Activated naive CD4-positive, alpha-beta T cell treated with anti-CD3 and anti-CD28 coated beads, Interleukin-2, amount 10 ng/mL, durations not matched to agents 7 days and 5 days (primary cell): ENCODE measurements at regions not wholly inside any gene's neighbourhood (a gene's known extent, or its start where the extent isn't known, plus 50 kb on each side); places are given as distances from the start of the nearest gene placed in this dataset.
"Not testable (repeated sequence)": the region's sequence is repeated elsewhere in the genome, so short reads cannot be mapped to it uniquely, and the experiment has no call there.

Experiments used
- CTCF ChIA-PET: fragments of 350-600 bp; sonication (Branson Sonifier 250); formaldehyde crosslinking; loops from one replicate; lab custom pipeline; 2021; ENCODE audit warnings: antibody characterized with exemption; lab: Charles Lee
- DNase-seq: peaks from one replicate; pipeline ENCODE4 v3.0.0-alpha.2; 2020
- H3K27ac Mint-ChIP-seq: one replicate; pipeline ENCODE4 v1.8.0; 2021; ENCODE audit warnings: mild to moderate bottlenecking, moderate library complexity, mixed read lengths
- H3K27me3 Mint-ChIP-seq: one replicate; pipeline ENCODE4 v1.8.0; 2021; ENCODE audit warnings: mild to moderate bottlenecking, mixed read lengths
- H3K36me3 Mint-ChIP-seq: one replicate; pipeline ENCODE4 v1.8.0; 2021; ENCODE audit warnings: mixed read lengths
- H3K4me1 Mint-ChIP-seq: one replicate; pipeline ENCODE4 v1.8.0; 2021; ENCODE audit warnings: mixed read lengths
- H3K4me3 Mint-ChIP-seq: one replicate; pipeline ENCODE4 v1.8.0; 2021; ENCODE audit warnings: mild to moderate bottlenecking, moderate library complexity, mixed read lengths
- H3K9me3 Mint-ChIP-seq: one replicate; pipeline ENCODE4 v1.8.0; 2021; ENCODE audit warnings: mixed read lengths

DNA sequence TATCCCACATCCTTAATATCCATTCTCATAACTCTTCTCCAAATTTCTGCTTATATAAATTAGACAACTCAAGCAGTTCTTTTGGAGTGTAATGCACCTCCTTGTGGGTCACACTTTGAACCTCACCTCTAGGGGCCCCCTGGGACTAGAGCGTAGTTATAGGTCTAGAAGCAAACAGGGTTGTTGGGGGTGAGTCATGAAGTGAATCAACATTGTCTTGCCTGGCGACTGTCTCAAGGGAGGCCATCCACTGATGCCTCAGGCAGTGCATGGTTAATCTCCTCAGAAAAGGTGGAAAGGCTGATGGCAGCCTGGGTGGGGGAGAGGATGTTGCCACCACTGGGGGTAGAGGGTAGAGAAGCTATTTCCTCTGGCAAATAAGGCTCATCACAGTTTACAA is 129.1 kb downstream of the TNFRSF21 start:
- no peak overlapping the region for H3K27ac Mint-ChIP-seq
- no peaks in the 10 kb centered on the region for H3K4me1 Mint-ChIP-seq
- no peak for DNase-seq
- no peaks in the 10 kb centered on the region for H3K27me3 Mint-ChIP-seq
- H3K36me3 Mint-ChIP-seq, result no peaks in the 10 kb centered on the region
- CTCF ChIA-PET, result no interaction called here
- no peaks in the 10 kb centered on the region for H3K9me3 Mint-ChIP-seq
- H3K4me3 Mint-ChIP-seq, result no peak overlapping the region

DNA sequence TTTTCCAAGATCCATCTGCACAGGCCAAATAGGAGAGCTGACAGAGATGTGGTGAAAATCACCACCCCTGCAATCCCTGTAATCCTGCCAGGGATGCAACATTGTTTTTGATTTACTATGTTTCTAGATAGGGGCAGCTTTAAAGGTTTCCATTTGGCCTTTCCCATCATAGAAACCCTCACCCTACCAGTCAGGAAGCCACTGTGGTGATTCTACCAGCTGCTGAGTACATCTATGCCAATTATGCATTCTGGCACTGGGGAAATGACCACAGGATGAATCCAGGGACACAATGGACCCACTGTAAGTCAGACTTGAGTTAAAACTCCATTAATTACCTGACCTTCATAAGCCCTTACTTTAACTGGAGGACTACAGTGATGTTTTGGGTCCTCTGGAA is 130.4 kb downstream of the TNFRSF21 start:
- Mint-ChIP-seq H3K36me3 (no peaks in the 10 kb centered on the region), H3K27ac (no peak overlapping the region), H3K4me1 (no peaks in the 10 kb centered on the region), H3K27me3 (no peaks in the 10 kb centered on the region), H3K9me3 (no peaks in the 10 kb centered on the region), H3K4me3 (no peak overlapping the region)
- no peak for DNase-seq
- CTCF ChIA-PET, result no interaction called here

DNA sequence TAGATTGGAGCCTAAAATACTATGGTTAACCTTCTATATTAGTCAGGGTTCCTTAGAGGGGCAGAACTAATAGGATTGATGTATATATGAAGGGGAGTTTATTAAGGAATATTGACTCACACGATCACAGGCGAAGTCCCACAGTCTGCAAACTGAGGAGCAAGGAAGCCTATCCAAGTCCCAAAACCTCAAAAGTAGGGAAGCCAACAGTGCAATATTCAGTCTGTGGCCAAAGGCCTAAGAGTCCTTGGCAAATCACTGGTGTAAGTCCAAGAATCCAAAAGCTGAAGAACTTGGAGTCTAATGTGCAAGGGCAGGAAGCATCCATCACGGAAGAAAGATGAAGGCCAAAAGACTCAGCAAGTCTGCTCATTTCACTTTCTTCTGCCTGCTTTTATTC is 133.5 kb upstream of the ADGRF1 start:
- H3K4me3 Mint-ChIP-seq, result no peak overlapping the region
- H3K36me3 Mint-ChIP-seq, result no peaks in the 10 kb centered on the region
- no peak overlapping the region for H3K27ac Mint-ChIP-seq
- no peaks in the 10 kb centered on the region for H3K9me3 Mint-ChIP-seq
- H3K4me1 Mint-ChIP-seq, result no peaks in the 10 kb centered on the region
- no peak for DNase-seq
- H3K27me3 Mint-ChIP-seq, result no peaks in the 10 kb centered on the region
- CTCF ChIA-PET, result interaction anchor here (1.1 kb wide), 1 partner anchor 10 kb away, joined by 3 read pairs; no protein-coding TSS in a partner anchor

DNA sequence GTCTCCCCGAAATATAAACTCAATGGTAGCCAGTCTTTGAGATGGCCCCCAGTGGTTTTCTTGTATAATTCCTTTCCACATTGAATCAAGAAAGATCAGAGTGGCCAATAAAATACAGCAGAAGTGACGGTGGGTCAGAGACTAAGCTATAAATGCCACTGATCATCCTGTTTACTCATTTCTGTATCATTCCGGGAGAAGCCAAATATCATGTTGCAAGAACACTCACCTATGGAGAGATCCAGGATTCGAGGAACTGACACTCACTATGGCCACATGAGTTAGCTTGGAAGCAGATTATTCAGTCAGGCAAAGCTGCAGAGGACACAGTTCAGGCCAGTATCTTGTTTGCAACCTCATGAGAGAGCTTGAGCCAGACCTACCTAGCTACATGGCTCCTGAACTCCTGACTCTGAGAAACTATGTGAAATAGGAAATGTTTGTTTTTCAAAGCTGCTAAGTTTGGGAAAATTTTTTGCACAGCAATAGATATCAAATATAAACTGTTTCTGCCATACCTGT is 132.4 kb upstream of the ADGRF1 start:
- H3K4me1 Mint-ChIP-seq, result no peaks in the 10 kb centered on the region
- CTCF ChIA-PET, result no interaction called here
- DNase-seq, result no peak
- H3K27me3 Mint-ChIP-seq, result no peaks in the 10 kb centered on the region
- no peak overlapping the region for H3K4me3 Mint-ChIP-seq
- no peaks in the 10 kb centered on the region for H3K9me3 Mint-ChIP-seq
- H3K27ac Mint-ChIP-seq, result no peak overlapping the region
- no peaks in the 10 kb centered on the region for H3K36me3 Mint-ChIP-seq

DNA sequence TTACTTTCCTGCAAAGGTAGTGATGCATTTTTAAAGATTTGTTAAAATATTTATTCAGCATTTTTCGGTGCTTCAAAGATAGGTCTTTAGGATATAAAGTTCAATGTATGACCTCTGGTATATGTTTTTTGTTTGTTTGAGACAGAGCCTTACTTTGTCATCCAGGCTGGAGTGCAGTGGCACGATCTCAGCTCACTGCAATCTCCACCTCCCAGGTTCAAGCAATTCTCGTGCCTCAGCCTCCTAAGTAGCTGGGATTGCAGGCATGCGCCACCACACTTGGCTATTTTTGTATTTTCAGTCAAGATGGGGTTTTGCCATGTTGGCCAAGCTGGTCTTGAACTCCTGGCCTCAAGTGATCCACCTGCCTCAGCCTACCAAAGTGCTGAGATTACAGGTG is 131.9 kb upstream of the ADGRF1 start:
- H3K4me3 Mint-ChIP-seq, H3K4me1 Mint-ChIP-seq, H3K27ac Mint-ChIP-seq, CTCF ChIA-PET, H3K9me3 Mint-ChIP-seq, H3K27me3 Mint-ChIP-seq, H3K36me3 Mint-ChIP-seq, DNase-seq: not testable (repeated sequence)

DNA sequence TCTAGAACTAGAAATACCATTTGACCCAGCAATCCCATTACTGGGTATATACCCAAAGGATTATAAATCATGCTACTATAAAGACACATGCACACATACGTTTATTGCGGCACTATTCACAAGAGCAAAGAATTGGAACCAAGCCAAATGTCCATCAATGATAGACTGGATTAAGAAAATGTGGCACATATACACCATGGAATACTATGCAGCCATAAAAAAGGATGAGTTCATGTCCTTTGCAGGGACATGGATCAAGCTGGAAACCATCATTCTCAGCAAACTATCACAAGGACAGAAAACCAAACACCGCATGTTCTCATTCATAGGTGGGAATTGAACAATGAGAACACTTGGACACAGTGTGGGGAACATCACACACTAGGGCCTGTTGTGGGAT is 131.0 kb upstream of the ADGRF1 start:
- H3K27me3 Mint-ChIP-seq, H3K4me1 Mint-ChIP-seq, H3K9me3 Mint-ChIP-seq, H3K36me3 Mint-ChIP-seq, H3K4me3 Mint-ChIP-seq, DNase-seq, CTCF ChIA-PET, H3K27ac Mint-ChIP-seq: not testable (repeated sequence)

DNA sequence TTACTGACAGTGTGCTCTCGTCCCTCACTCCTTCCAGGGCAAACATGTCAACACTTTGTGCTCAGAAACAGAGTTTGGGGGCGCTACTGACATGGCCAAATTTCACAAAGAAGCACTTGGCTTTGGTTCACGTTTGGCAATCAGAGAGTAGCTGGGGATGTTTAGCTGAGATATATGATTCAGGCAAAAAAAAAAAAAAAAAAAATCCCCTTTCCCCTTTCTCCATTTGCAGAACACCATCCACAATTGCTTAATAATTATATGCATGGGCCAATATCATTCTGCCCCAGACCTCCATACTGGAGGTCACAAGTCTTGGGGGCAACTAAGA is 128.4 kb upstream of the ADGRF1 start:
- no peak for DNase-seq
- Mint-ChIP-seq H3K9me3 (no peaks in the 10 kb centered on the region), H3K4me3 (no peak overlapping the region), H3K36me3 (no peaks in the 10 kb centered on the region), H3K27me3 (no peaks in the 10 kb centered on the region), H3K4me1 (no peaks in the 10 kb centered on the region), H3K27ac (no peak overlapping the region)
- CTCF ChIA-PET, result no interaction called here

DNA sequence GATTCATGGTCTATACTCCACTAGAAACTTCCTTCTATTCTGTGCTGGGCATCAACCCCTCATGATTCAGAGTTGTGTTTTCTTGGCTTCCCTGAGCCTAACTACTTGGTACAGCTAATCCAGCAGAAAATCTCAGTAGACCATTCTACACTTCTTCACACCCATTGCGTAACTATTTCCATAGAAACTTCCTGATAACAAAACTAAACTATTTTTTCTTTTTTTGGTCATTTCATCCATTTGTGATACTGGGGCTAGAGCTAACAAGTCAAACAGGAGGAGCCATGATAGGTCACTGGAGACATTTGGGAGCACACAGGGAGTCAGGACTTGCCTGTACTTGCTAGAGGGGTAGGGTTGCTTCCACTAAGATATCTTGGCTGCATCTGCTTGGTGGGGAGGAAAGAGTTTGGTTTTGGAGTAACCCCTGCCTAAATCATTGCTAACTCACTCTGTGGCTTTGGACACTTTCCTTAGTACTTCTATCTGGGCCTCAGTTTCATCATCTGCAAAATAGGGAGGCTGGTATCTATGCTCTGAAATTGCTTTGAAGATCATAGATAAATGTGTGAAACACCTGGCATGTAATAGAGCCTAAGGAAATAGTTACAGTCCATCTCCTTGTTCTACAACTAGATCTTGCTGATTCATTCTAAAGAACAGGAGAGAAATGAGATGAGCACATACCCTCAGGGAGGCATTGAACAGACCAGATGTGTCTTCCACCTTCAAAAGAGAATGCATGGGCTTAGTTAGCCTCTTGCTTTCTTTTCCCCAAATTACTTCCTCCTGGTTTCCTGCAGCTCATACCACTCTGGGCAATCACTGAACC is 127.9 kb upstream of the ADGRF1 start:
- no peak overlapping the region for H3K27ac Mint-ChIP-seq
- CTCF ChIA-PET, result no interaction called here

DNA sequence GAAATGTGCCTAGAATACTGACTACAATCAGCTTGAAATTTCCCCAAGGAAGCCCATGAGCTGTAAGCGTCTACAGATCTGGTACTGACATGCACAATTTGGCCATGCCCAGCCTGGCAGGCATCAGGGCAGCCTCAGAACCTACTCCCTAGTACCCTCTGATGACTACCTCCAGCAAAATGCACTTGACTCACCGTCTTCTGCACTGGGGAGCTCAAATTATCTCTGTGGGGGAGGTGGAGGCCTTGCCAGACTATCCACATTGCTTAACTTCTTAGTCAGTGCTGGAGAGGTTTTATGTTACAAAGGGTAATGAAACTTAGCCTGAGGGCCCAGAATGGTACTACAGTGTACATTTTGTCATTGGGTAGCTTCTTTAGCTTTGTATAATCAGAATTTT is 126.0 kb upstream of the ADGRF1 start:
- Mint-ChIP-seq H3K4me3 (no peak overlapping the region), H3K27me3 (no peaks in the 10 kb centered on the region), H3K9me3 (no peaks in the 10 kb centered on the region), H3K4me1 (no peaks in the 10 kb centered on the region), H3K27ac (no peak overlapping the region), H3K36me3 (no peaks in the 10 kb centered on the region)
- no peak for DNase-seq
- CTCF ChIA-PET, result no interaction called here

More for the DNA sequence above, 127.9 kb upstream of the ADGRF1 start:
- H3K4me1 Mint-ChIP-seq, result no peaks in the 10 kb centered on the region
- no peaks in the 10 kb centered on the region for H3K27me3 Mint-ChIP-seq
- H3K9me3 Mint-ChIP-seq, result no peaks in the 10 kb centered on the region
- no peak overlapping the region for H3K4me3 Mint-ChIP-seq
- no peak for DNase-seq
- H3K36me3 Mint-ChIP-seq, result no peaks in the 10 kb centered on the region

DNA sequence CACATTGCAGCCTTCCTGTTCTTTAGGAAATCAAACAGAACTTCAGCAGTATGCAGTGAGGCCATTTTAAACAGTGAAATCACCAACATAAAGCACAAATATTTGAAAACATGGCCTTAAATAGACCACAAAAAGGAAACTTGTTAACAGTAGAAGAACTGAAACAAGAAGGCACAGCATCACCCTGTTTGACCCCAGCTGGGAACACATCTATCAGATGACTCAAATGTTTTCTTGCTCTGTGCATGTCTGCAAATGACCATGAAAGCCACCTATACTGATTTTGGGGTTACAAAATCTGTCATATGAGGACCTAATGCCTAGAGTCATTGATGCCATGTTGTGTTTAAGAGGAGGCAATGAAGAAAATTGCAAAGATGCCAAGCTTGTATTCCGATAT is 123.8 kb upstream of the ADGRF1 start:
- H3K4me1 Mint-ChIP-seq, result no peaks in the 10 kb centered on the region
- no peaks in the 10 kb centered on the region for H3K27me3 Mint-ChIP-seq
- H3K4me3 Mint-ChIP-seq, result no peak overlapping the region
- no peaks in the 10 kb centered on the region for H3K36me3 Mint-ChIP-seq
- no peaks in the 10 kb centered on the region for H3K9me3 Mint-ChIP-seq
- no peak overlapping the region for H3K27ac Mint-ChIP-seq
- DNase-seq, result no peak
- CTCF ChIA-PET, result interaction anchor here (0.8 kb wide), 1 partner anchor 10 kb away, joined by 3 read pairs; no protein-coding TSS in a partner anchor

DNA sequence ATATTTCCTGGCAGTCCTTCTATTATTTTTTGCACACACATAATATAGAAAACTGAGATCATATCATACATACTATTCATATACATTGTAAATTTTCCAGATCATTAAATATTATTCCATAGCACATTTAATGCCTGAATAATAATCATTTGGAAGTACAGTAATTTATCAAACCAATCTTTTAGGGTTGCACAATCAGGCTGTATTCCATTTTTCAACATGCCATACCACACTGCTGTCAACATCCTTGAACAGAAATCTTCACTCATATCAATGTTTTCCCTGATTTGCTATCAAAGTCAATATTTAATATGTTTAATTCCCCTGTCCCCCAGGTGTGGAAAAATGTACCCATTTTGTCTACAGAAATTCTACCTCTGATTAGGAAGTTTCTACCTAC is 122.7 kb upstream of the ADGRF1 start:
- Mint-ChIP-seq H3K27me3 (no peaks in the 10 kb centered on the region), H3K4me3 (no peak overlapping the region), H3K36me3 (no peaks in the 10 kb centered on the region), H3K4me1 (no peaks in the 10 kb centered on the region), H3K27ac (no peak overlapping the region), H3K9me3 (no peaks in the 10 kb centered on the region)
- CTCF ChIA-PET, result no interaction called here
- no peak for DNase-seq

DNA sequence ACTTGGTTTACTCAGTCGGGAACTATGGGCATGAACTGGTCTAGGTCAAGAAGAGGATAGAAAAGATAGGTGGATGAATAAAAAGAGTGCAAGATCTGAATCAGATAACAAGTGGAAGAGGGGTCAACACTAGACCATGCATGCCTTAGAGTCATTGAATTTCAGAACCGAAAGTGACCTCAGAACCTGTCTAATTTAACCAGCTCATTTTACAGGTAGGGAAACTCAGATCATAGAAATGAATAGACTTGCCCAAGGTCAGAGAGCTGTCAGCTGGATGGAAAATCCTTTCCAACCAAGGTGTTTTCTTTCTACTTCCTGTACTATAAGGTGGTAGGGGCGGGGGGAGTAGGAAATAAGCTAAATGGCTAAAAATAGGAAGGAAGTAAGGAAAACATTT is 121.4 kb upstream of the ADGRF1 start:
- no peaks in the 10 kb centered on the region for H3K4me1 Mint-ChIP-seq
- DNase-seq, result no peak
- no peak overlapping the region for H3K27ac Mint-ChIP-seq
- H3K4me3 Mint-ChIP-seq, result no peak overlapping the region
- CTCF ChIA-PET, result no interaction called here
- no peaks in the 10 kb centered on the region for H3K9me3 Mint-ChIP-seq
- no peaks in the 10 kb centered on the region for H3K36me3 Mint-ChIP-seq
- H3K27me3 Mint-ChIP-seq, result no peaks in the 10 kb centered on the region

DNA sequence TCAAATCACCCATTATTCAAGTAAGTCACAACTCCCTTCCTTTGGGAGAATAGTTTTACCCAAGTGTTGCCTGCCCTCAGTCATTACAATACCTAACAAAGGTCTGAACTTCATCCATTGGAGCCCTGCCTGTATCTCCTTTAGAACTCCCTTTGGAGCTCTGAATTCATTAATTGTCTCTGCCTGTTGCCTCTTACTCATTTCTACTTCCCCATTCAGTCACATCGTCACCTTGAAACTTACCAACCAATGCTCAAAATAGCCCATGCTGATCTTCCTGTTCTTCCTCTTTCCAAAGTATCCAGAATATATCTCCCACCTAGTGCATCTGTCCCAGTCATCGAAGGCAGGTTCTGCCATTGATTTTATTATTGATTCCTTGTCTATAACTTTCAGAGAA is 120.7 kb upstream of the ADGRF1 start:
- H3K4me1 Mint-ChIP-seq, result no peaks in the 10 kb centered on the region
- no peaks in the 10 kb centered on the region for H3K9me3 Mint-ChIP-seq
- no peak for DNase-seq
- no peak overlapping the region for H3K27ac Mint-ChIP-seq
- no peaks in the 10 kb centered on the region for H3K27me3 Mint-ChIP-seq
- H3K4me3 Mint-ChIP-seq, result no peak overlapping the region
- CTCF ChIA-PET, result no interaction called here
- no peaks in the 10 kb centered on the region for H3K36me3 Mint-ChIP-seq

DNA sequence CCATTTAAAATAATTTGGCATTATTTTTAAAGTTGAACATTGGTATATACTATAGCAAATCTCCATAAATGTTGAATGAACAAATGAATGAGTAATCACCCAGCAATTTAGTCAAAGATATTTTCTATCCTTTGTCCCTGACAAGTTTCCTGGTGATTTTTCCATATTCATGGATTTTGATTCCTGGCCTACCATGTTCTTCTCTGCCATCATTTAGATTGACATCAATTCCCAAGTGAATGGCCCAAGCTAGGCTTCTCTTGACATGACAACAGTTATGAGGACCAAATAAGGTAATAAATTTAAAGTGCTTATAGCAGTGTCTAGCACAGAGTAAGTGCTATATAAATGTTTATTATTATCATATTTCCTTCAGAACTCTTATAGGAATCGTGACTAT is 120.1 kb upstream of the ADGRF1 start:
- no peaks in the 10 kb centered on the region for H3K36me3 Mint-ChIP-seq
- no peaks in the 10 kb centered on the region for H3K9me3 Mint-ChIP-seq
- no peak for DNase-seq
- H3K27me3 Mint-ChIP-seq, result no peaks in the 10 kb centered on the region
- H3K27ac Mint-ChIP-seq, result no peak overlapping the region
- no peak overlapping the region for H3K4me3 Mint-ChIP-seq
- CTCF ChIA-PET, result no interaction called here
- no peaks in the 10 kb centered on the region for H3K4me1 Mint-ChIP-seq

DNA sequence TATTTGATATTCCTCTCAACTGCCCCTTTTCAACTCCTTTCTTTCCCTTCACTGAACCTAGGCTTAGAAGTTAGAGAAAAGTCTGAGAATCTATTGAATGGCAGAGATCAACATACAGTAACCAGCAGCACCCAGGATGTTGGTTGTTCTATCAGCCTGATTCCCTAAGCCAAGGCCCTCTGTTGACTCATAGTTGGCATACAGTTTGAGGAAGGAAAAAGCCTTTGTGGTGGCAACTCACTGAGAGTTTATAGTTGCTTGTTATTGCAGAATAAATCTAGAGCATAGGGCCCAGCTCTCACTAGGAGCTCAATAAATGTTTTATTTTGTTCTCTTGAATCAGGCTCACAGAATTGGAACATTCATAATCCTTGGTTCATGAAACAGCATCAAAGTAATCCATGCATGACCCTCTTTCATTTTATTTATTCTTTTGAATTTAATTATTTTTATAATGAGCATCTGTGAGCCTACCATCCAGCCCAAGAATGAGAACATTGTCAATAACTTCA is 119.1 kb upstream of the ADGRF1 start:
- Mint-ChIP-seq H3K27ac (no peak overlapping the region), H3K4me3 (no peak overlapping the region), H3K4me1 (no peaks in the 10 kb centered on the region), H3K9me3 (no peaks in the 10 kb centered on the region), H3K36me3 (no peaks in the 10 kb centered on the region), H3K27me3 (no peaks in the 10 kb centered on the region)
- DNase-seq, result no peak
- CTCF ChIA-PET, result no interaction called here
